ENCODE measurements at regions not wholly inside any gene's neighbourhood (a gene's known extent, or its start where the extent isn't known, plus 50 kb on each side); places are given as distances from the start of the nearest gene placed in this dataset.
"Not testable (repeated sequence)": the region's sequence is repeated elsewhere in the genome, so short reads cannot be mapped to it uniquely, and the experiment has no call there.

DNA sequence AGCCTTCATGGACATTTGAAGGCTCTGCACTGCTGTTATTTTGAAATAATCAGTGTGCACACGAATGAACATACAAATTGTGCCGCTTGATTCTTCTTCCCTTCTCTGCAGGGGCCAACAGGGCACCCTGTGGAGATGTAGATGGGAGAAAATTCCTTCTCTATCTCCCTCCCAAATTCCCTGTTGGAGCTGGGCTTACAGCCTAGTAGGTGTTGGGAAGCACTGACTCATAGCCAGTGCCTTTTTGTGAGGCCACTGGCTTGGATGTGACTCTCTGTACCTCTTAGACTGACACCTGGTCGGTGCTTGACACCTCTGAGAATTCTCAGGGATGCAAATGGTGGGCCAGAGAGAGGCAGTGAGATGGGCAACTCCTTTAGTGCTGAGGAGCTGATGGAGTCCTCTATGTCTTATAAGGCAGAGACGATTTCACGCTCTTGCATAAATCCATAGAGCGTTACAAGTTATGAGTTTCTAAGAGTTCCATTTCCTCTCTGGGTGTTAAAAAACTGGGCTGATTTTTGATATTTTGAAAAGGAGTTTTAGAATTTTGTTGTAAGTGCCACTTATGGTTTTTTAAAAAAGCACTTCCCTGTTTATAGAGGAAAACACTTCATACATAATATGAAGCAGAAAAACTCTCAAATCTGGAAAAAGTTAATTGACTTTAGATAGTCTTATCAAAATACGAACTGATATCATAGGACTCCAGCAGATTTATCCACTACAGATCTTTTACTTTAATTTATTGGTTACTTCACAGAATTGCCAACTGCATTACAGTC is 89.8 kb upstream of the MAP3K7 start:
- DNase-seq (ENCODE audit: low read depth) = no peak
- TF ChIP-seq, protein P1, sequence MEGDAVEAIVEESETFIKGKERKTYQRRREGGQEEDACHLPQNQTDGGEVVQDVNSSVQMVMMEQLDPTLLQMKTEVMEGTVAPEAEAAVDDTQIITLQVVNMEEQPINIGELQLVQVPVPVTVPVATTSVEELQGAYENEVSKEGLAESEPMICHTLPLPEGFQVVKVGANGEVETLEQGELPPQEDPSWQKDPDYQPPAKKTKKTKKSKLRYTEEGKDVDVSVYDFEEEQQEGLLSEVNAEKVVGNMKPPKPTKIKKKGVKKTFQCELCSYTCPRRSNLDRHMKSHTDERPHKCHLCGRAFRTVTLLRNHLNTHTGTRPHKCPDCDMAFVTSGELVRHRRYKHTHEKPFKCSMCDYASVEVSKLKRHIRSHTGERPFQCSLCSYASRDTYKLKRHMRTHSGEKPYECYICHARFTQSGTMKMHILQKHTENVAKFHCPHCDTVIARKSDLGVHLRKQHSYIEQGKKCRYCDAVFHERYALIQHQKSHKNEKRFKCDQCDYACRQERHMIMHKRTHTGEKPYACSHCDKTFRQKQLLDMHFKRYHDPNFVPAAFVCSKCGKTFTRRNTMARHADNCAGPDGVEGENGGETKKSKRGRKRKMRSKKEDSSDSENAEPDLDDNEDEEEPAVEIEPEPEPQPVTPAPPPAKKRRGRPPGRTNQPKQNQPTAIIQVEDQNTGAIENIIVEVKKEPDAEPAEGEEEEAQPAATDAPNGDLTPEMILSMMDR (conservative IDR thresholded peaks at IDR 0.05; ENCODE audit: low read depth, low read length) = no peak
- no peak overlapping the region for H3K4me3 ChIP-seq (ENCODE audit: low read depth, low read length)

DNA sequence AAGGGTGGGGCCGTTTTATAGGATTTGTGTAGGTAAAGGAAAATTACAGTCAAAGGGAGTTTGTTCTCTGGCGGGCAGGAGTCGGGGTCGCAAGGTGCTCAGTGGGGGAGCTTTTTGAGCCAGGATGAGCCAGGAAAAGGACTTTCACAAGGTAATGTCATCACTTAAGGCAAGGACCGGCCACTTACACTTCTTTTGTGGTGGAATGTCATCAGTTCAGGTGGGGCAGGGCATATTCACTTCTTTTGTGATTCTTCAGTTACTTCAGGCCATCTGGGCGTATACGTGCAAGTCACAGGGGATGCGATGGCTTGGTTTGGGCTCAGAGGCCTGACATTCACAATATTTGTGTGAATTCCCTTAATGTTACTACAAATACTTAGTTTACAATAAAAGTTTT is 88.2 kb upstream of the MAP3K7 start:
- H3K4me3 ChIP-seq (ENCODE audit: low read depth, low read length); DNase-seq (ENCODE audit: low read depth): not testable (repeated sequence)

DNA sequence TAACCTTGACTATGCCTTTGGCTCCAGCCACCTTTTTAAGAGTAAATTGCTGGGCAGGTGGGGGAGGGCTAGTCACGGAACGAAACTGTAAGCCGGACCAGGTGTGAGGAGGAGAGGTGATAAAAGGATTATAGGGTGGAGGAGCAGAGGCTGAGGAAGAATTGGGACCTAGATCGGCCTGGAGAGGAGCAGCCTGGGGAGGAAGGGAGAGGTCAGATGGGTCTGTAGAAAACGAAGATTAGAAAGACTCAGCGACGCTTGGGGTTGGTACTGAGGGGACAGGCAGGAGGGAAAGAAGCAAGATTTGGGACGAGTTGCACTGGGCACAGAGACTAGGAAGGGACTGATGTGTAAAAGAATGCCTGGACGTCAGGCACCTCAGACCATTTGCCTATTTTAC is 87.2 kb upstream of the MAP3K7 start:
- H3K4me3 ChIP-seq (ENCODE audit: low read depth, low read length) = not testable (repeated sequence)

DNA sequence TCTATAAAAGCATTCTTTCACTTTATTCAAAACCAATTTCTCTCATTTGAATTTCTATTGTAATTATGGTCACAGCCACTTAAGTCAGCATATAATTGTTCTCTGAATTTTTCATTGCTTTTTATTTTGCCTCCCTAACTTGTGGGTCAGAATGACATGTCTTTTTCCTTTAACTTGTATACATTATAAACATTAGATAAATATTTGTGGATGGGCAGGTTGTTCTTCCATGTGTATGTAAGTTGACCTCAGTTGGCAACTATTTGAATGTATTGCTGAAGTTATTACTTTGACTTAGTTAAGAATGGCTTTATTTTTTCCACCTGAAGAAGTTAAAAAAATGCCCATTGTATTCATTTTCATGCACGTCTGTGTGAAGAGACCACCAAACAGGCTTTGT is 83.0 kb upstream of the MAP3K7 start:
- no peak overlapping the region for H3K4me3 ChIP-seq (ENCODE audit: low read depth, low read length)
- TF ChIP-seq, protein P1 (conservative IDR thresholded peaks at IDR 0.05; ENCODE audit: low read depth, low read length) = no peak
- no peak for DNase-seq (ENCODE audit: low read depth)

More for the DNA sequence above, 87.2 kb upstream of the MAP3K7 start:
- DNase-seq (ENCODE audit: low read depth) = not testable (repeated sequence)

DNA sequence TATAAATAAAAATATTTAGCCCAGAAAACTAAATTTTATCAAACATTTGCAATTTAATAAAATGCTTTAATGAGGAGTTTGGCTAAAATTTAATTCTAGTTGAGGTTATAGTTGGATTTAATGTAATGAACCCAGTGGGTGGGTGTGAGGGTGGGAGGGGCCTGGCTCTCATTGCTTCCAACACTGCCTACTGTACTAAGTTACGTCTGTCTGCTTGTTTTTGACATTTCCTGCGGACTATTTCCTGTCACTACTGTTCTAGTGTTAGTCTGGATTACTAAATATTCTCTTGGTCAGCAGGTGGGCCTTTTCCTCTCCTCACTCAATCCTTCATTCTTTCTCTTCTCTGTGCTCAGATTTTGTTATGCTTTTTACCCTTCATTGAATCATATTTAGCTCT is 82.5 kb upstream of the MAP3K7 start:
- DNase-seq (ENCODE audit: low read depth) = no peak
- no peak overlapping the region for H3K4me3 ChIP-seq (ENCODE audit: low read depth, low read length)
- TF ChIP-seq, protein P1 (conservative IDR thresholded peaks at IDR 0.05; ENCODE audit: low read depth, low read length) = no peak

DNA sequence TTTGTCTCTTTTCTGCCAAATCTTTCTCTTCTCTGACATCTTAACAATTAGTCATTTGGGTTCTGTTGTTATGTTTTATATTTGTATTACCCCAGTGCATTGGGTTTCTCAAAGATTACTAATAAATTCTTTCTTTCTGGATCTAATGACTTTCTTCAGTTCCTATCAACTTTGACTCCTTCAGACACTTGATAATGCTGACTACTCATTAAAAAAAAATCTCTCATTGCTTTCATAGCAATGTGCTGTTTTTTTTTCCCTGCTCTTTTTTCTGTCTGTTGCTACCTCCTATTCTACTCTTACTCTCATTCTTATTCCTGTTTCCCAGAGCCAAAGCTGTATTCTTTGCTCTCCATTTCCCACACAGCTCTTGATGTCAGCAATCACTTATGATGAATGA is 81.3 kb upstream of the MAP3K7 start:
- TF ChIP-seq, protein P1 (conservative IDR thresholded peaks at IDR 0.05; ENCODE audit: low read depth, low read length) = no peak
- H3K4me3 ChIP-seq (ENCODE audit: low read depth, low read length) = no peak overlapping the region
- DNase-seq (ENCODE audit: low read depth) = no peak

DNA sequence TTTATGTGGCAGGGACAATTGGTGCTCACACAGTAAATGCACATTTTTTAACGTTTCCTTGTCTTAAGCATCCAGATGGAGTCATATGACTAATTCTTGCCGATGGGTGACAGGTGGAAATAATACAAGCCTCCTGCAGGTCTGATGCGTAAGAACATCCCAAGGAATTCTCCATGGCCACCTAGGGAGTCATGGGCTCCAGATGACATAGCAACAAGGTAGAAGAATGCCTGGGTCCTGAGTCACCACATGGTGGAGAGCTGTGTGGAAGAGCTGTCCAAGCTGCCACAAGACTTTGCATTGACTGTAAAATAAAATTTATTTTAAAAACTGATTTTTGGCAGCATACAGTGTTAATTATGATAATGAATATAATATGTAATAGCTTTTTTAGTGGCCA is 77.0 kb upstream of the MAP3K7 start:
- no peak for DNase-seq (ENCODE audit: low read depth)
- TF ChIP-seq, protein P1 (conservative IDR thresholded peaks at IDR 0.05; ENCODE audit: low read depth, low read length) = no peak
- no peak overlapping the region for H3K4me3 ChIP-seq (ENCODE audit: low read depth, low read length)

DNA sequence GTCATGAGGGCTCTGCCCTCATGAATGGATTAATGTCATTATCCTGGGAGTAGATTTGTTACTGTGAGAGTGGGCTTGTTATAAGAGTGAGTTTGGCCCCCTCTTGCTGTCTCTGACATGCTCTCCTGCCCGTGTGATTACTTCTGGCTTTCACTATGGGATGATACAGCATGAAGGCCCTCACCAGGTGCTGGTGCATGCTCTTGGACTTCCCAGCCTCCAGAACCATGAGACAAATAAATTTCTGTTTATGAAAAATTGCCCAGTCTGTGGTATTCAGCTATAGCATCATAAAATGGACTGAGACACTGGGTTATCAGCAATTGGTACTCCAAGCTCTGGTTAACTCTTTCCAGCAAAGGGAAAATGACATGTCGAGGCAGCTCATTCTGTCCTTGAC is 76.2 kb upstream of the MAP3K7 start:
- no peak for DNase-seq (ENCODE audit: low read depth)
- TF ChIP-seq, protein P1 (conservative IDR thresholded peaks at IDR 0.05; ENCODE audit: low read depth, low read length) = no peak
- H3K4me3 ChIP-seq (ENCODE audit: low read depth, low read length) = no peak overlapping the region
